SK-N-SH treated with all-trans-retinoic acid at 6 μM for 48 hours (cell line): ENCODE measurements at regions not wholly inside any gene's neighbourhood (a gene's known extent, or its start where the extent isn't known, plus 50 kb on each side); places are given as distances from the start of the nearest gene placed in this dataset.

ENCODE experiments used
- ATAC-seq: fragments of 200-7000 bp; cut with Tn5 transposase; 3 replicates; pipeline ENCODE4 v1.9.1; 2020; ENCODE audit warnings: mild to moderate bottlenecking, moderate library complexity
- ARNTL ChIP-seq: fragments of 450-650 bp; formaldehyde crosslinking; IDR thresholded peaks from 2 replicates; pipeline ENCODE4 v1.5.0; 2020; ENCODE audit warnings: low read depth, mild to moderate bottlenecking, moderate library complexity, borderline replicate concordance
- BACH2 ChIP-seq: fragments of 250-450 bp; sonication (Bioruptor Pico); IDR thresholded peaks from 2 replicates; pipeline ENCODE4 v1.9.0; 2021; ENCODE audit warnings: mild to moderate bottlenecking, borderline replicate concordance
- ESRRG ChIP-seq: fragments of 250-450 bp; sonication (Bioruptor Pico); IDR thresholded peaks from 2 replicates; pipeline ENCODE4 v1.6.1; 2021; ENCODE audit warnings: mild to moderate bottlenecking
- GLIS3 ChIP-seq: fragments of 250-450 bp; sonication (Bioruptor Pico); IDR thresholded peaks from 2 replicates; pipeline ENCODE4 v1.5.0; 2020; ENCODE audit warnings: mild to moderate bottlenecking, moderate library complexity
- ISL1 ChIP-seq: fragments of 250-450 bp; sonication (Bioruptor Pico); IDR thresholded peaks from 2 replicates; pipeline ENCODE4 v2.1.2; 2022; ENCODE audit warnings: mild to moderate bottlenecking, moderate library complexity
- OSR1 ChIP-seq: fragments of 250-450 bp; sonication (Bioruptor Pico); IDR thresholded peaks from 2 replicates; pipeline ENCODE4 v1.8.0; 2022; ENCODE audit warnings: moderate library complexity, mild to moderate bottlenecking, inconsistent platforms
- PPARA ChIP-seq: fragments of 250-450 bp; sonication (Bioruptor Pico); IDR thresholded peaks from 2 replicates; pipeline ENCODE4 v1.5.0; 2020; ENCODE audit warnings: mild to moderate bottlenecking, borderline replicate concordance
- SNAI2 ChIP-seq: fragments of 250-450 bp; sonication (Bioruptor Pico); IDR thresholded peaks from 2 replicates; pipeline ENCODE4 v1.5.0; 2020; ENCODE audit warnings: mild to moderate bottlenecking, moderate library complexity
- TCF4 ChIP-seq: fragments of 250-450 bp; sonication (Bioruptor Pico); IDR thresholded peaks from 2 replicates; pipeline ENCODE4 v1.8.0; 2021; ENCODE audit warnings: mild to moderate bottlenecking, moderate library complexity, borderline replicate concordance
- TOX ChIP-seq: fragments of 250-450 bp; sonication (Bioruptor Pico); IDR thresholded peaks from 2 replicates; pipeline ENCODE4 v1.8.0; 2021; ENCODE audit warnings: mild to moderate bottlenecking, moderate library complexity, borderline replicate concordance
- ZC3H10 ChIP-seq: fragments of 250-450 bp; sonication (Bioruptor Pico); IDR thresholded peaks from 2 replicates; pipeline ENCODE4 v1.5.1; 2021; ENCODE audit warnings: mild to moderate bottlenecking, moderate library complexity
- ZFP3 ChIP-seq: fragments of 250-450 bp; sonication (Bioruptor Pico); IDR thresholded peaks from 2 replicates; pipeline ENCODE4 v1.5.0; 2020; ENCODE audit warnings: mild to moderate bottlenecking, moderate library complexity
- ZFP30 ChIP-seq: fragments of 450-650 bp; formaldehyde crosslinking; IDR thresholded peaks from 2 replicates; pipeline ENCODE4 v1.5.0; 2022; ENCODE audit warnings: mild to moderate bottlenecking, moderate library complexity
- ZNF565 ChIP-seq: fragments of 450-650 bp; formaldehyde crosslinking; conservative IDR thresholded peaks from 2 replicates; pipeline ENCODE4 v1.5.0; 2020; ENCODE audit warnings: low read depth, mild to moderate bottlenecking, moderate library complexity
- ZNF70 ChIP-seq: fragments of 450-650 bp; formaldehyde crosslinking; IDR thresholded peaks from 2 replicates; pipeline ENCODE4 v1.5.0; 2020; ENCODE audit warnings: mild to moderate bottlenecking, moderate library complexity
- ZNF8 ChIP-seq: fragments of 450-650 bp; formaldehyde crosslinking; IDR thresholded peaks from 2 replicates; pipeline ENCODE4 v1.5.0; 2020; ENCODE audit warnings: mild to moderate bottlenecking, moderate library complexity
- TF ChIP-seq, protein P1 (sequence below): fragments of 250-450 bp; sonication (Bioruptor Pico); IDR thresholded peaks from 2 replicates; pipeline ENCODE4 v1.8.0; 2020; ENCODE audit warnings: mild to moderate bottlenecking, moderate library complexity, borderline replicate concordance
- TF ChIP-seq, protein P2 (sequence below): fragments of 250-450 bp; sonication (Bioruptor Pico); IDR thresholded peaks from 2 replicates; pipeline ENCODE4 v1.5.1; 2020; ENCODE audit warnings: low read depth, mild to moderate bottlenecking, moderate library complexity
- TF ChIP-seq, protein P3 (sequence below): fragments of 250-450 bp; sonication (Bioruptor Pico); IDR thresholded peaks from 2 replicates; pipeline ENCODE4 v1.5.1; 2021; ENCODE audit warnings: mild to moderate bottlenecking, moderate library complexity
- TF ChIP-seq, protein P4 (sequence below): fragments of 250-450 bp; sonication (Bioruptor Pico); IDR thresholded peaks from 2 replicates; pipeline ENCODE4 v1.5.0; 2020; ENCODE audit warnings: mild to moderate bottlenecking, moderate library complexity
- TF ChIP-seq, protein P5 (sequence below): fragments of 250-450 bp; sonication (Bioruptor Pico); IDR thresholded peaks from 2 replicates; pipeline ENCODE4 v1.8.0; 2021; ENCODE audit warnings: low read depth, mild to moderate bottlenecking, moderate library complexity, borderline replicate concordance

DNA sequence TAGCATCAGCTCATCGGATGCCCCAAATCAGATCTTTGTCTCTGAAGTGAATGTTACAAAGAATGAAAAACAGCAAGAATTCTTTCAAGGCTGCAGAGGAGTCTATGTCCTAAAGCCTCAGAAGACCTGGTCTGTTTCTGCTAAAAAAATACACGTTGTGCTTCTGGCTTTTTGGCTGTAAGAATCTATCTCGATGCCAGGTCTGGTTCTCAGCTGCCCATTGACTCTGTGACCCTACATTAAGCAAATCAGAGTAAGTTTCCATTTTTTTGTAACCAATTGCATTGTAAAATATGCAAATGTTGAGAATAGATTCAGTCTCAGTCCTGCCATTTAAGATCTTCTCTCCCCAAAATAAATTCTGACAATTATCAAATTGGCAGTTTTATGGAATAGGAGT lies 705.4 kb downstream of the RFPL4B start (continued):
- TF ChIP-seq, protein P1, sequence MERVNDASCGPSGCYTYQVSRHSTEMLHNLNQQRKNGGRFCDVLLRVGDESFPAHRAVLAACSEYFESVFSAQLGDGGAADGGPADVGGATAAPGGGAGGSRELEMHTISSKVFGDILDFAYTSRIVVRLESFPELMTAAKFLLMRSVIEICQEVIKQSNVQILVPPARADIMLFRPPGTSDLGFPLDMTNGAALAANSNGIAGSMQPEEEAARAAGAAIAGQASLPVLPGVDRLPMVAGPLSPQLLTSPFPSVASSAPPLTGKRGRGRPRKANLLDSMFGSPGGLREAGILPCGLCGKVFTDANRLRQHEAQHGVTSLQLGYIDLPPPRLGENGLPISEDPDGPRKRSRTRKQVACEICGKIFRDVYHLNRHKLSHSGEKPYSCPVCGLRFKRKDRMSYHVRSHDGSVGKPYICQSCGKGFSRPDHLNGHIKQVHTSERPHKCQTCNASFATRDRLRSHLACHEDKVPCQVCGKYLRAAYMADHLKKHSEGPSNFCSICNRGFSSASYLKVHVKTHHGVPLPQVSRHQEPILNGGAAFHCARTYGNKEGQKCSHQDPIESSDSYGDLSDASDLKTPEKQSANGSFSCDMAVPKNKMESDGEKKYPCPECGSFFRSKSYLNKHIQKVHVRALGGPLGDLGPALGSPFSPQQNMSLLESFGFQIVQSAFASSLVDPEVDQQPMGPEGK (CRISPR knock-in tag), result no peak
- TF ChIP-seq, protein P2, sequence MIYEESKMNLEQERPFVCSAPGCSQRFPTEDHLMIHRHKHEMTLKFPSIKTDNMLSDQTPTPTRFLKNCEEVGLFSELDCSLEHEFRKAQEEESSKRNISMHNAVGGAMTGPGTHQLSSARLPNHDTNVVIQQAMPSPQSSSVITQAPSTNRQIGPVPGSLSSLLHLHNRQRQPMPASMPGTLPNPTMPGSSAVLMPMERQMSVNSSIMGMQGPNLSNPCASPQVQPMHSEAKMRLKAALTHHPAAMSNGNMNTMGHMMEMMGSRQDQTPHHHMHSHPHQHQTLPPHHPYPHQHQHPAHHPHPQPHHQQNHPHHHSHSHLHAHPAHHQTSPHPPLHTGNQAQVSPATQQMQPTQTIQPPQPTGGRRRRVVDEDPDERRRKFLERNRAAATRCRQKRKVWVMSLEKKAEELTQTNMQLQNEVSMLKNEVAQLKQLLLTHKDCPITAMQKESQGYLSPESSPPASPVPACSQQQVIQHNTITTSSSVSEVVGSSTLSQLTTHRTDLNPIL (CRISPR knock-in tag), result no peak
- TF ChIP-seq ISL1 (no peak), ZNF565 (CRISPR knock-in tag) (no peak), ZNF70 (CRISPR knock-in tag) (no peak), ARNTL (CRISPR knock-in tag) (no peak)

DNA sequence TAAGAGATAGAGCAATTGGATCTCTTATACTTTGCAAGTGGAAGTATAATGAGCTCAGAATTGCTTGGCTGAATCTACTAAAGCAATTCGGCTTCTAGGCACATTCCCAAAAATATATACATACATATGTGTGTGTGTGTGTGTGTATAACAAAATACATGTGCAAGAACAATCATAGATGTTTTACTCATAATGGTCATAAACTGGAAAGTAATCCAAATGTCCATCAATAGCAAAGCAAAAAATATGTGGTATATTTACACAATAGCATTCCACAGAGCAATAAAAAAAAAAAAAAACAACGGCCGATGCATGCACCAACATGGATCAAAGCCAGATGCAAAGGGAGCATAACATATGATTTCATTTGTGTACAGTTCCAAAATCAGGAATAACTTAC lies 707.9 kb downstream of the RFPL4B start:
- TF ChIP-seq ESRRG (no peak), PPARA (CRISPR knock-in tag) (no peak), ZC3H10 (no peak), ZNF8 (CRISPR knock-in tag) (no peak), GLIS3 (CRISPR knock-in tag) (no peak), OSR1 (CRISPR knock-in tag) (no peak), SNAI2 (CRISPR knock-in tag) (no peak)
- no peak for ATAC-seq

DNA sequence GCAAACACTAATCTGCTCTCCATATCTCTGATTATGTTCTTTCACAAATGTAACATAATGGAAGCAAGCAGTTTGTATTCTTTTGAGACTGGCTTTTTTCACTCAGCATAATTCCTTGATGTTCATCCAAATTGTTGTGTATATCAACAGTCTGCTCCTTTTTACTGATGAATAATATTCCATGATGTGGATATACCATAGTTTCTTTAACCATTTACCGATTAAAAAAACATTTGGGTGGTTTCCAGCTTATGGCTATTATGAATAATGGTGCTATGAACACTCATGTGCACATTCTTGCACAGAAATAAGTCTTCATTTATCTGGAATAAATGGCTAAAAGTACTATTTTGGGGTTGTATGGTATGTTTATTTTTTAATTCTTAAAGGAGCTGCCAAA lies 708.9 kb downstream of the RFPL4B start:
- no peak for ATAC-seq

DNA sequence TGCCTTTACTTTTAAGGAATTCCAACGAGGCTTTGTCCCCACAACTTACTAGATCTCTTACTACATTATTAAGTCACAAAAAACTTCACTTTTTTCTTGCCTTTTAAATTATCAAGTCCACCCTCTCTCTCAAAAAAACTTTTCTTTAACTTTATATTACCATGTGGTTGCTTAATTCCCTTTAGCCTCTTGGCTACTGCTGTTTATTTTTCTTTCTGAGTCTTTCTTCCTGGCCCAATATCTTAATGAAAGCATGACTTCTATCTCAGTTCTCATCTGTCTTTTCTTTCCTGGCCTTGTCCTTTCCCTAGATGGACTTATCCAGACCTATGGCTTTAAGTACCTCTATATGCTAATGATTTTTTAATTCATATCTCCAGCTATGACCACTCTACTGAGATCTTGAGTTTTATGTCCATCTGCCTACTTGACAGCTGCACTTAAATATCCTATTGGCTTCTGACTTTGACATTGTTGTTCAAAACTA lies 710.5 kb downstream of the RFPL4B start:
- no peak for ATAC-seq
- TF ChIP-seq ZFP30, result no peak
- TF ChIP-seq, protein P1 (CRISPR knock-in tag), result no peak
- TF ChIP-seq ZNF565 (CRISPR knock-in tag), result no peak
- TF ChIP-seq, protein P3, sequence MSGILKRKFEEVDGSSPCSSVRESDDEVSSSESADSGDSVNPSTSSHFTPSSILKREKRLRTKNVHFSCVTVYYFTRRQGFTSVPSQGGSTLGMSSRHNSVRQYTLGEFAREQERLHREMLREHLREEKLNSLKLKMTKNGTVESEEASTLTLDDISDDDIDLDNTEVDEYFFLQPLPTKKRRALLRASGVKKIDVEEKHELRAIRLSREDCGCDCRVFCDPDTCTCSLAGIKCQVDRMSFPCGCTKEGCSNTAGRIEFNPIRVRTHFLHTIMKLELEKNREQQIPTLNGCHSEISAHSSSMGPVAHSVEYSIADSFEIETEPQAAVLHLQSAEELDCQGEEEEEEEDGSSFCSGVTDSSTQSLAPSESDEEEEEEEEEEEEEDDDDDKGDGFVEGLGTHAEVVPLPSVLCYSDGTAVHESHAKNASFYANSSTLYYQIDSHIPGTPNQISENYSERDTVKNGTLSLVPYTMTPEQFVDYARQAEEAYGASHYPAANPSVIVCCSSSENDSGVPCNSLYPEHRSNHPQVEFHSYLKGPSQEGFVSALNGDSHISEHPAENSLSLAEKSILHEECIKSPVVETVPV, result no peak
- no peak for TF ChIP-seq ZC3H10
- TF ChIP-seq OSR1 (CRISPR knock-in tag), result no peak
- TF ChIP-seq PPARA (CRISPR knock-in tag), result no peak
- no peak for TF ChIP-seq ZFP3 (CRISPR knock-in tag)
- TF ChIP-seq BACH2 (CRISPR knock-in tag), result no peak
- TF ChIP-seq ARNTL (CRISPR knock-in tag), result no peak
- TF ChIP-seq, protein P4, sequence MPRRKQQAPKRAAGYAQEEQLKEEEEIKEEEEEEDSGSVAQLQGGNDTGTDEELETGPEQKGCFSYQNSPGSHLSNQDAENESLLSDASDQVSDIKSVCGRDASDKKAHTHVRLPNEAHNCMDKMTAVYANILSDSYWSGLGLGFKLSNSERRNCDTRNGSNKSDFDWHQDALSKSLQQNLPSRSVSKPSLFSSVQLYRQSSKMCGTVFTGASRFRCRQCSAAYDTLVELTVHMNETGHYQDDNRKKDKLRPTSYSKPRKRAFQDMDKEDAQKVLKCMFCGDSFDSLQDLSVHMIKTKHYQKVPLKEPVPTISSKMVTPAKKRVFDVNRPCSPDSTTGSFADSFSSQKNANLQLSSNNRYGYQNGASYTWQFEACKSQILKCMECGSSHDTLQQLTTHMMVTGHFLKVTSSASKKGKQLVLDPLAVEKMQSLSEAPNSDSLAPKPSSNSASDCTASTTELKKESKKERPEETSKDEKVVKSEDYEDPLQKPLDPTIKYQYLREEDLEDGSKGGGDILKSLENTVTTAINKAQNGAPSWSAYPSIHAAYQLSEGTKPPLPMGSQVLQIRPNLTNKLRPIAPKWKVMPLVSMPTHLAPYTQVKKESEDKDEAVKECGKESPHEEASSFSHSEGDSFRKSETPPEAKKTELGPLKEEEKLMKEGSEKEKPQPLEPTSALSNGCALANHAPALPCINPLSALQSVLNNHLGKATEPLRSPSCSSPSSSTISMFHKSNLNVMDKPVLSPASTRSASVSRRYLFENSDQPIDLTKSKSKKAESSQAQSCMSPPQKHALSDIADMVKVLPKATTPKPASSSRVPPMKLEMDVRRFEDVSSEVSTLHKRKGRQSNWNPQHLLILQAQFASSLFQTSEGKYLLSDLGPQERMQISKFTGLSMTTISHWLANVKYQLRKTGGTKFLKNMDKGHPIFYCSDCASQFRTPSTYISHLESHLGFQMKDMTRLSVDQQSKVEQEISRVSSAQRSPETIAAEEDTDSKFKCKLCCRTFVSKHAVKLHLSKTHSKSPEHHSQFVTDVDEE (CRISPR knock-in tag), result no peak
- TF ChIP-seq, protein P5, sequence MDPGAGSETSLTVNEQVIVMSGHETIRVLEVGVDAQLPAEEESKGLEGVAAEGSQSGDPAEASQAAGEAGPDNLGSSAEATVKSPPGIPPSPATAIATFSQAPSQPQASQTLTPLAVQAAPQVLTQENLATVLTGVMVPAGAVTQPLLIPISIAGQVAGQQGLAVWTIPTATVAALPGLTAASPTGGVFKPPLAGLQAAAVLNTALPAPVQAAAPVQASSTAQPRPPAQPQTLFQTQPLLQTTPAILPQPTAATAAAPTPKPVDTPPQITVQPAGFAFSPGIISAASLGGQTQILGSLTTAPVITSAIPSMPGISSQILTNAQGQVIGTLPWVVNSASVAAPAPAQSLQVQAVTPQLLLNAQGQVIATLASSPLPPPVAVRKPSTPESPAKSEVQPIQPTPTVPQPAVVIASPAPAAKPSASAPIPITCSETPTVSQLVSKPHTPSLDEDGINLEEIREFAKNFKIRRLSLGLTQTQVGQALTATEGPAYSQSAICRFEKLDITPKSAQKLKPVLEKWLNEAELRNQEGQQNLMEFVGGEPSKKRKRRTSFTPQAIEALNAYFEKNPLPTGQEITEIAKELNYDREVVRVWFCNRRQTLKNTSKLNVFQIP, result no peak
- no peak for TF ChIP-seq ZNF70 (CRISPR knock-in tag)
- TF ChIP-seq TCF4 (CRISPR knock-in tag), result no peak

More for the DNA sequence above, 708.9 kb downstream of the RFPL4B start:
- TF ChIP-seq TOX (CRISPR knock-in tag) (no peak), ZNF8 (CRISPR knock-in tag) (peak; percentile 98)
- TF ChIP-seq, protein P4 (CRISPR knock-in tag), result no peak
